ENCODE measurements at regions not wholly inside any gene's neighbourhood (a gene's known extent, or its start where the extent isn't known, plus 50 kb on each side); places are given as distances from the start of the nearest gene placed in this dataset.
"Not testable (repeated sequence)": the region's sequence is repeated elsewhere in the genome, so short reads cannot be mapped to it uniquely, and the experiment has no call there.

DNA sequence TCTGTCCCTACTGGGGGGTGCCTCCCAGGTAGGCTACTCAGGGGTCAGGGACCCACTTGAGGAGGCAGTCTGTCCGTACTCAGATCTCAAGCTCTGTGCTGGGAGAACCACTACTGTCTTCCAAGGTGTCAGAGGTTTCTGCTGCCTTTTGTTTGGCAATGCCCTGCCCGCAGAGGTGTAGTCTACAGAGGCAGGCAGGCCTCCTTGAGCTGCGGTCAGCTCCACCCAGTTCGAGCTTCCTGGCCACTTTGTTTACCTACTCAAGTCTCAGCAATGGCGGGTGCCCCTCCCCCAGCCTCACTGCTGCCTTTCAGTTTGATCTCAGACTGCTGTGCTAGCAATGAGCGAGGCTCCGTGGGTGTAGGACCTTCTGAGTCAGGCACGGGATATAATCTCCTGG lies 263.1 kb upstream of the DAB2 start:
- TF ChIP-seq, protein P1, sequence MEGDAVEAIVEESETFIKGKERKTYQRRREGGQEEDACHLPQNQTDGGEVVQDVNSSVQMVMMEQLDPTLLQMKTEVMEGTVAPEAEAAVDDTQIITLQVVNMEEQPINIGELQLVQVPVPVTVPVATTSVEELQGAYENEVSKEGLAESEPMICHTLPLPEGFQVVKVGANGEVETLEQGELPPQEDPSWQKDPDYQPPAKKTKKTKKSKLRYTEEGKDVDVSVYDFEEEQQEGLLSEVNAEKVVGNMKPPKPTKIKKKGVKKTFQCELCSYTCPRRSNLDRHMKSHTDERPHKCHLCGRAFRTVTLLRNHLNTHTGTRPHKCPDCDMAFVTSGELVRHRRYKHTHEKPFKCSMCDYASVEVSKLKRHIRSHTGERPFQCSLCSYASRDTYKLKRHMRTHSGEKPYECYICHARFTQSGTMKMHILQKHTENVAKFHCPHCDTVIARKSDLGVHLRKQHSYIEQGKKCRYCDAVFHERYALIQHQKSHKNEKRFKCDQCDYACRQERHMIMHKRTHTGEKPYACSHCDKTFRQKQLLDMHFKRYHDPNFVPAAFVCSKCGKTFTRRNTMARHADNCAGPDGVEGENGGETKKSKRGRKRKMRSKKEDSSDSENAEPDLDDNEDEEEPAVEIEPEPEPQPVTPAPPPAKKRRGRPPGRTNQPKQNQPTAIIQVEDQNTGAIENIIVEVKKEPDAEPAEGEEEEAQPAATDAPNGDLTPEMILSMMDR (conservative IDR thresholded peaks at IDR 0.05 in 1 of 2, IDR thresholded peaks at IDR 0.05 in 1 of 2; ENCODE audit: low read depth in 1 of 2, low read length in 2 of 2): not testable (repeated sequence)
- TF ChIP-seq EZH2 (IDR thresholded peaks at IDR 0.05; ENCODE audit: low read length, missing control alignments): not testable (repeated sequence)

Measured in fibroblast of lung (primary cell).